Heart right ventricle (tissue), 16 donors: ENCODE measurements at regions not wholly inside any gene's neighbourhood (a gene's known extent, or its start where the extent isn't known, plus 50 kb on each side); places are given as distances from the start of the nearest gene placed in this dataset.

Source experiments
- ATAC-seq, 8 donors: fragments of 200-7000 bp; cut with Tn5 transposase; one replicate each; pipeline ENCODE4 v1.9.1; 2020; ENCODE audit warnings: mild to moderate bottlenecking in 8 of 8, moderate library complexity in 8 of 8, moderate number of reproducible peaks in 1 of 8
- DNase-seq, 2 donors: peaks; one replicate each; pipeline ENCODE4 v3.0.0-alpha.2; 2020
- H3K27ac ChIP-seq, 10 donors: fragments of 200-600 bp; sonication (generic) in 2 of 10; one replicate each; pipeline versions ENCODE4 v1.5.0 to v1.8.0; 2020 to 2022; ENCODE audit warnings: mild to moderate bottlenecking in 3 of 10
- H3K27me3 ChIP-seq, 7 donors: fragments of 200-600 bp; one replicate each; pipeline ENCODE4 v1.8.0; 2021 to 2022; ENCODE audit warnings: mild to moderate bottlenecking in 2 of 7
- H3K36me3 ChIP-seq, 9 donors: fragments of 200-600 bp; sonication (generic) in 1 of 9; one replicate each; pipeline versions ENCODE4 v1.5.0 to v1.8.0; 2020 to 2022; ENCODE audit warnings: mild to moderate bottlenecking in 2 of 9
- H3K4me1 ChIP-seq, 9 donors: fragments of 200-600 bp; sonication (generic) in 1 of 9; one replicate each; pipeline versions ENCODE4 v1.5.0 to v1.8.0; 2020 to 2022; ENCODE audit warnings: mild to moderate bottlenecking in 4 of 9
- H3K4me3 ChIP-seq, 10 donors: fragments of 200-600 bp; sonication (generic) in 2 of 10; one replicate each; pipeline versions ENCODE4 v1.5.0 to v1.8.0; 2020 to 2022; ENCODE audit warnings: mild to moderate bottlenecking in 7 of 10, moderate library complexity in 2 of 10
- H3K9me3 ChIP-seq, 11 donors: fragments of 200-600 bp in 10 of 11; sonication (generic) in 2 of 11; one replicate each; pipeline versions ENCODE4 v1.5.0 to v1.8.0; 2013 to 2022; ENCODE audit warnings: mild to moderate bottlenecking in 2 of 11, control low read depth in 1 of 11, moderate library complexity in 1 of 11
- WGBS, 2 donors: extraction: QIAGEN DNeasy Blood & Tissue Kit; methylation state at CpG; one replicate each; pipeline ENCODE4 v1.1.7; 2013; ENCODE audit warnings: inconsistent platforms in 1 of 2; 5-methylcytosine and 5-hydroxymethylcytosine counted together
- intact Hi-C, 10 donors: fragments of 100-400 bp; cut with DNase I; formaldehyde crosslinking; loops; one replicate each; pipeline versions ENCODE4 v1.11.1 to v1.14.2; 2022
- TF ChIP-seq, protein P1 (sequence below), 9 donors: fragments of 200-600 bp; sonication (generic) in 2 of 9; IDR thresholded peaks; one replicate each; pipeline versions ENCODE4 v1.5.0 to v1.8.0; 2021 to 2022; ENCODE audit warnings: antibody characterized with exemption in 9 of 9, mild to moderate bottlenecking in 5 of 9, moderate library complexity in 1 of 9
- donor health status: Arrhythmogenic right ventricular cardiomyopathy.
- donor health status: ischemic (EF 13 %, LVEDD 7.1; RV severe dilation, severe dysfunction).
- donor health status: healthy with polysubstance abuse.
- donor health status: DM: no; HTN: yes; CAD: no.
- donor health status: DM: no; HTN: no; CAD: no.
- donor health status: ischemic (EF 25% LVEDD 6.9; RV normal size, moderate dysfunction).
- donor health status: ischemic (EF 25% LVEDD 5.7; RV mildly dilated, moderate dysfunction).
- donor health status: healthy.
- donor health status: DM: yes; HTN: yes; CAD: no.
- donor health status: Ischemic cardiomyopathy.
- donor health status: ischemic (EF 35%, LVEDD 5.7; RV mildly dilated, moderate dysfunction).
- donor health status: nonischemic (EF 11% LVEDD 7.7; RV severe dilation, severe dysfunction).
- donor health status: DM: yes; HTN: yes; CAD: no.
- donor health status: PGD.
- donor health status: ischemic (EF 29% LVEDD 5.4; RV normal size, mild dysfunction).
- donor health status: nonischemic (EF 23%, LVEDD 6.1; RV moderate dilation, normal function).

DNA sequence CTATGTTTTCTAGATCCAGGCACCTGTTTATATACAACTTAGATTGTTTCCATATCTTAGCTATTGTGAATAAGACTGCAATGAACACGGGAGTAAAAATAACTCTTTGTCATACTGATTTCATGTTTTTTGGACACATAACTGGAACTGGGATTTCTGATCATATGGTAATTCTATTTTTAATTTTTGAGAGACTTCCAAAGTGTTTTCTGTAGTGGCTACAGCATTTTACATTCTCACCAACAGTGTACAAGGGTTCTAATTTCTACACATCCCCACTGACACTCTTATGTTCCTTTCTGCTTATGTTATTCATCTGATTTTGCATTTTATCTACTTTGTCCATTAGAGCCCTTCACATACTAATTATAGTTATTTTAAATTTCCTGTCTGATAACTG is 1152.9 kb downstream of the SLITRK1 start:
- TF ChIP-seq, protein P1, sequence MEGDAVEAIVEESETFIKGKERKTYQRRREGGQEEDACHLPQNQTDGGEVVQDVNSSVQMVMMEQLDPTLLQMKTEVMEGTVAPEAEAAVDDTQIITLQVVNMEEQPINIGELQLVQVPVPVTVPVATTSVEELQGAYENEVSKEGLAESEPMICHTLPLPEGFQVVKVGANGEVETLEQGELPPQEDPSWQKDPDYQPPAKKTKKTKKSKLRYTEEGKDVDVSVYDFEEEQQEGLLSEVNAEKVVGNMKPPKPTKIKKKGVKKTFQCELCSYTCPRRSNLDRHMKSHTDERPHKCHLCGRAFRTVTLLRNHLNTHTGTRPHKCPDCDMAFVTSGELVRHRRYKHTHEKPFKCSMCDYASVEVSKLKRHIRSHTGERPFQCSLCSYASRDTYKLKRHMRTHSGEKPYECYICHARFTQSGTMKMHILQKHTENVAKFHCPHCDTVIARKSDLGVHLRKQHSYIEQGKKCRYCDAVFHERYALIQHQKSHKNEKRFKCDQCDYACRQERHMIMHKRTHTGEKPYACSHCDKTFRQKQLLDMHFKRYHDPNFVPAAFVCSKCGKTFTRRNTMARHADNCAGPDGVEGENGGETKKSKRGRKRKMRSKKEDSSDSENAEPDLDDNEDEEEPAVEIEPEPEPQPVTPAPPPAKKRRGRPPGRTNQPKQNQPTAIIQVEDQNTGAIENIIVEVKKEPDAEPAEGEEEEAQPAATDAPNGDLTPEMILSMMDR (IDR thresholded peaks at IDR 0.05) = no peak
- intact Hi-C loops = no loop called here
- H3K36me3 ChIP-seq = no peaks in the 10 kb centered on the region
- peaks cover 0 to 8% (median 0%) of the 10 kb centered on the region in 11 donors for H3K9me3 ChIP-seq
- DNase-seq = no peak
- WGBS, 2 donors = 26 to 40% methylated on average over 1 of the region's 1 CpG
- no peak overlapping the region for H3K4me3 ChIP-seq
- no peak for ATAC-seq
- no peaks in the 10 kb centered on the region for H3K27me3 ChIP-seq
- no peak overlapping the region for H3K27ac ChIP-seq
- no peaks in the 10 kb centered on the region for H3K4me1 ChIP-seq

DNA sequence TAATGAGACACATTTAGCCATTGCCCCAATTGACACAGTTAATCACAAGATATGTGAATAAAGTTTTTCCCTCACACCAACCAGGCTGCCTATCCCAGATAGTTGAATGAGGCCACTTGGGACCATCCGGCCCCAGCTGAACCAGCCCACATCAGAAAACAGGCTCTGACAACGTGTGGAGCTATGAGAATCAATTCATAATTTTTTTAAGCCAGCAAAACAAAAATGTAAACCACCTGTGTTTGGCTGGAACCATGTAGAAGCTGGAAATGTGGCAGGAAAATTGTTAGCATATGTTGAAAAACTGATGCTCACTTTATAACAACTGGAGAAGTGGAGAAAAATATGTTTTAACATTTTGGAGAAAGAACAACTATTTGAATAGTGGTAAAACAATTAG is 1161.3 kb downstream of the SLITRK1 start:
- intact Hi-C loops = no loop called here
- H3K36me3 ChIP-seq = no peaks in the 10 kb centered on the region
- WGBS, 2 donors = 51 to 54% methylated on average over 2 of the region's 2 CpGs
- TF ChIP-seq, protein P1 (IDR thresholded peaks at IDR 0.05) = no peak
- H3K4me1 ChIP-seq = no peaks in the 10 kb centered on the region
- H3K27me3 ChIP-seq = no peaks in the 10 kb centered on the region
- no peak overlapping the region for H3K4me3 ChIP-seq
- H3K9me3 ChIP-seq = no peaks in the 10 kb centered on the region
- DNase-seq = no peak
- ATAC-seq = peak in 1 of 8 donors; percentile 39
- H3K27ac ChIP-seq = no peak overlapping the region

DNA sequence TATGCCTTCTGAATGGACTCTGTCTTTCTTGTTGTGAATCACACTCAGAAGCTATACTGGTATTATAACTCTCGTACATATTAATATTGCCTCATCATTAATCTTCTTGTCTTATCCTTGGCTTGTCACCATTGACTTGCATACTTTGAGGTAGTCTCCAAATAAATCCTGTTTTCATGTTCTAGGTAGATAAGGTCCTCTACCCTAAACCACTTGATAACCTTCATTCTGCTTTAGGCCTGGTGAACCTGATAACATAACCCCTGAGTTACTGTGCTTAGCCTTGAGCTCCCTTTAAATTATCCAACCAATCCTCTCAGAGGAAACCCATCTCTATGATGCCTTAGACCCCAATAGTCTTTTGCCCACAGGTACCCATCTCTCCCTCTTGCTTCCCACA is 1162.3 kb downstream of the SLITRK1 start:
- no peak for ATAC-seq
- no peaks in the 10 kb centered on the region for H3K9me3 ChIP-seq
- TF ChIP-seq, protein P1 (IDR thresholded peaks at IDR 0.05) = no peak
- H3K27ac ChIP-seq = no peak overlapping the region
- DNase-seq = no peak
- no peaks in the 10 kb centered on the region for H3K36me3 ChIP-seq
- intact Hi-C loops = no loop called here
- H3K4me3 ChIP-seq = no peak overlapping the region
- H3K4me1 ChIP-seq = no peaks in the 10 kb centered on the region
- WGBS, 2 donors = 34 to 89% methylated on average over 1 of the region's 1 CpG
- no peaks in the 10 kb centered on the region for H3K27me3 ChIP-seq

DNA sequence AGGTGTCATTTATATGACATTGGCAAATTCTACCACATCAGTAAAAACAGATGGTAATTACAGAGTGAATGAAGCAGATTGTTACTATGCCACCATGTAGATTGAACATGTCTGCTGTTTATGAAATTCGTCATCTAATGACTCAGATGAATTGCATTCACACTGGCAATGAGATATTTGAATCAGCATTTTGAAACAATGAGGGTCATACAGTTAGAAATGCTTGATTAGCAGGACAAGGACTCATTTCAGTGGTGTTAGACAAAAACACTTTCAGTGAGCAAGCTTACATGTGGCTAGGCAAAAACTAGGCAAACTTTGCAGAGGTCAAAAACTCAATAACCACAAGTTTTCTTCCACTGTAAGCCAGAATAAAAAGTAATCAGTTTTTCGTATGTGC is 1165.0 kb downstream of the SLITRK1 start:
- TF ChIP-seq, protein P1 (IDR thresholded peaks at IDR 0.05) = no peak
- ATAC-seq (no peak), DNase-seq (no peak)
- Histone ChIP-seq H3K4me1 (no peaks in the 10 kb centered on the region), H3K27ac (no peak overlapping the region), H3K27me3 (no peaks in the 10 kb centered on the region), H3K4me3 (no peak overlapping the region), H3K36me3 (no peaks in the 10 kb centered on the region), H3K9me3 (no peaks in the 10 kb centered on the region)
- intact Hi-C loops = no loop called here
- WGBS, 2 donors = 72 to 73% methylated on average over 2 of the region's 2 CpGs
